ENCODE measurements at regions not wholly inside any gene's neighbourhood (a gene's known extent, or its start where the extent isn't known, plus 50 kb on each side); places are given as distances from the start of the nearest gene placed in this dataset.

DNA sequence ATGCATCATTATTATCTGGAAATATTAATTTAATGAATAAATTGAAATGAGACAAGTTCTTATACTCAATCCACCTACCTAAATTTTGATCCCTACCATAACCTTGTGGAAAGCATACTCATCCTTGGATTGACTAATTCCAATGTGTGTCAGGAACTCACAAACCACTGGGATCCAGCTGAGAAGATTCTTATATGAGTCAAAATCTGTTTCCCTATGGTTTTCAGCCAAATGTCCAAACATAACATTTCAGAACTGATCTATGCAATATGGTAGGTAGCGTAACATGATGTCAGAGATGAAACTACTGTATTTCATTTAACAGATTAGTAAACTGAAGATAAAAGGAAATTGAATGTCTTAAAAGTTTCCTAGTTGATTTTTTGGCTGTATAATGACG, 250.0 kb downstream of the PLOD2 start:
- TF ChIP-seq, protein P1, sequence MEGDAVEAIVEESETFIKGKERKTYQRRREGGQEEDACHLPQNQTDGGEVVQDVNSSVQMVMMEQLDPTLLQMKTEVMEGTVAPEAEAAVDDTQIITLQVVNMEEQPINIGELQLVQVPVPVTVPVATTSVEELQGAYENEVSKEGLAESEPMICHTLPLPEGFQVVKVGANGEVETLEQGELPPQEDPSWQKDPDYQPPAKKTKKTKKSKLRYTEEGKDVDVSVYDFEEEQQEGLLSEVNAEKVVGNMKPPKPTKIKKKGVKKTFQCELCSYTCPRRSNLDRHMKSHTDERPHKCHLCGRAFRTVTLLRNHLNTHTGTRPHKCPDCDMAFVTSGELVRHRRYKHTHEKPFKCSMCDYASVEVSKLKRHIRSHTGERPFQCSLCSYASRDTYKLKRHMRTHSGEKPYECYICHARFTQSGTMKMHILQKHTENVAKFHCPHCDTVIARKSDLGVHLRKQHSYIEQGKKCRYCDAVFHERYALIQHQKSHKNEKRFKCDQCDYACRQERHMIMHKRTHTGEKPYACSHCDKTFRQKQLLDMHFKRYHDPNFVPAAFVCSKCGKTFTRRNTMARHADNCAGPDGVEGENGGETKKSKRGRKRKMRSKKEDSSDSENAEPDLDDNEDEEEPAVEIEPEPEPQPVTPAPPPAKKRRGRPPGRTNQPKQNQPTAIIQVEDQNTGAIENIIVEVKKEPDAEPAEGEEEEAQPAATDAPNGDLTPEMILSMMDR (IDR thresholded peaks at IDR 0.05): no peak
- TF ChIP-seq POLR2A (IDR thresholded peaks at IDR 0.05): no peak

Measured in body of pancreas (tissue), 4 donors.